ENCODE measurements at regions not wholly inside any gene's neighbourhood (a gene's known extent, or its start where the extent isn't known, plus 50 kb on each side); places are given as distances from the start of the nearest gene placed in this dataset.

- DNase-seq (ENCODE audit: low spot score) = no peak
Measured at GRCh38 chr5:73376618-73377170, 71.9 kb downstream of the FOXD1 start.

GRCh38 chr5:73375949-73376348 is 72.6 kb downstream of the FOXD1 start:
- DNase-seq (ENCODE audit: low spot score) = no peak
- TF ChIP-seq CTCF (IDR thresholded peaks at IDR 0.05; ENCODE audit: borderline replicate concordance, control extremely low read depth, extremely low read depth, insufficient read depth, missing control alignments) = no peak
- in situ Hi-C loops (cut with MboI; ENCODE audit: low sequenced_read_pairs, unreplicated experiment) = no loop called here

More at GRCh38 chr5:73376618-73377170, 71.9 kb downstream of the FOXD1 start:
- in situ Hi-C loops (cut with MboI; ENCODE audit: low sequenced_read_pairs, unreplicated experiment) = no loop called here
- no peak for TF ChIP-seq CTCF (IDR thresholded peaks at IDR 0.05; ENCODE audit: borderline replicate concordance, control extremely low read depth, extremely low read depth, insufficient read depth, missing control alignments)

GRCh38 chr5:73375191-73375545 is 73.4 kb downstream of the FOXD1 start:
- no peak for DNase-seq (ENCODE audit: low spot score)
- in situ Hi-C loops (cut with MboI; ENCODE audit: low sequenced_read_pairs, unreplicated experiment) = no loop called here
- TF ChIP-seq CTCF (IDR thresholded peaks at IDR 0.05; ENCODE audit: borderline replicate concordance, control extremely low read depth, extremely low read depth, insufficient read depth, missing control alignments) = no peak

GRCh38 chr5:73374520-73375190 is 73.9 kb downstream of the FOXD1 start:
- TF ChIP-seq CTCF (IDR thresholded peaks at IDR 0.05; ENCODE audit: borderline replicate concordance, control extremely low read depth, extremely low read depth, insufficient read depth, missing control alignments) = no peak
- DNase-seq (ENCODE audit: low spot score) = no peak
- in situ Hi-C loops (cut with MboI; ENCODE audit: low sequenced_read_pairs, unreplicated experiment) = no loop called here

- no peak for TF ChIP-seq CTCF (IDR thresholded peaks at IDR 0.05; ENCODE audit: borderline replicate concordance, control extremely low read depth, extremely low read depth, insufficient read depth, missing control alignments)
- in situ Hi-C loops (cut with MboI; ENCODE audit: low sequenced_read_pairs, unreplicated experiment) = no loop called here
Measured at GRCh38 chr5:73373814-73374510, 74.6 kb downstream of the FOXD1 start.

GRCh38 chr5:73370640-73371583 is 77.7 kb downstream of the FOXD1 start:
- no peak for DNase-seq (ENCODE audit: low spot score)
- no peak for TF ChIP-seq CTCF (IDR thresholded peaks at IDR 0.05; ENCODE audit: borderline replicate concordance, control extremely low read depth, extremely low read depth, insufficient read depth, missing control alignments)
- in situ Hi-C loops (cut with MboI; ENCODE audit: low sequenced_read_pairs, unreplicated experiment) = no loop called here

More at GRCh38 chr5:73373814-73374510, 74.6 kb downstream of the FOXD1 start:
- no peak for DNase-seq (ENCODE audit: low spot score)

Data from GM13976 (cell line).